ENCODE measurements at regions not wholly inside any gene's neighbourhood (a gene's known extent, or its start where the extent isn't known, plus 50 kb on each side); places are given as distances from the start of the nearest gene placed in this dataset.

- intact Hi-C loops (cut with micrococcal nuclease), result no loop called here
- no CpG with 5 or more reads among the region's 1 CpG for WGBS (ENCODE audit: insufficient coverage)
- H3K9me3 ChIP-seq (ENCODE audit: control extremely low read depth in 1 of 3, control insufficient read depth in 2 of 3, insufficient read depth in 1 of 3, low read length in 2 of 3), result no peaks in the 10 kb centered on the region
- no peak overlapping the region for H3K4me3 ChIP-seq (ENCODE audit: control extremely low read depth in 1 of 5, extremely low read depth in 1 of 5, insufficient read depth in 1 of 5, low read depth in 2 of 5, low read length in 4 of 5)
- H3K27me3 ChIP-seq (replicated peaks in 1 of 4; ENCODE audit: control extremely low read depth in 1 of 4, control insufficient read depth in 3 of 4, insufficient read depth in 4 of 4, low read length in 3 of 4), result no peaks in the 10 kb centered on the region
- Mint-ChIP-seq H3K9me3 (ENCODE audit: insufficient read depth) (no peaks in the 10 kb centered on the region), H3K27me3 (no peaks in the 10 kb centered on the region), H3K4me1 (no peaks in the 10 kb centered on the region), H3K27ac (no peak overlapping the region), H3K4me3 (no peak overlapping the region)
- no peak for ATAC-seq (ENCODE audit: low read depth)
- no peaks in the 10 kb centered on the region for H3K79me2 ChIP-seq (ENCODE audit: control insufficient read depth, insufficient read depth, low read length)
- no peaks in the 10 kb centered on the region for H3K36me3 ChIP-seq (replicated peaks in 1 of 2; ENCODE audit: control extremely low read depth in 1 of 2, control insufficient read depth in 1 of 2, extremely low read depth in 1 of 2, insufficient read depth in 2 of 2, low read length in 1 of 2)
- TF ChIP-seq CTCF (IDR thresholded peaks at IDR 0.05) (no peak), EZH2 (IDR thresholded peaks at IDR 0.05; ENCODE audit: borderline replicate concordance, insufficient read depth, low read depth, low read length, poor library complexity, severe bottlenecking) (no peak)
- ChIA-PET POLR2A (no interaction called here), CTCF (no interaction called here)
- no peak overlapping the region for H3K4me2 ChIP-seq (replicated peaks; ENCODE audit: low read depth, low read length, poor library complexity, severe bottlenecking)
- H4K20me1 ChIP-seq (ENCODE audit: control insufficient read depth, insufficient read depth, low read length, poor library complexity, severe bottlenecking), result no peaks in the 10 kb centered on the region
- DNase-seq, result no peak
- H3K4me1 ChIP-seq (ENCODE audit: control insufficient read depth in 2 of 2, insufficient read depth in 2 of 2, low read length in 2 of 2), result no peaks in the 10 kb centered on the region
- no peak overlapping the region for H3K27ac ChIP-seq (ENCODE audit: low read length in 2 of 2)
- H3K9ac ChIP-seq (ENCODE audit: low read length), result no peak overlapping the region
- no peak overlapping the region for H2AFZ ChIP-seq (ENCODE audit: insufficient read depth, low read depth, low read length, poor library complexity, severe bottlenecking)
Measured at GRCh38 chr4:136751556-136751955, 780.7 kb downstream of the PCDH18 start.

DNA sequence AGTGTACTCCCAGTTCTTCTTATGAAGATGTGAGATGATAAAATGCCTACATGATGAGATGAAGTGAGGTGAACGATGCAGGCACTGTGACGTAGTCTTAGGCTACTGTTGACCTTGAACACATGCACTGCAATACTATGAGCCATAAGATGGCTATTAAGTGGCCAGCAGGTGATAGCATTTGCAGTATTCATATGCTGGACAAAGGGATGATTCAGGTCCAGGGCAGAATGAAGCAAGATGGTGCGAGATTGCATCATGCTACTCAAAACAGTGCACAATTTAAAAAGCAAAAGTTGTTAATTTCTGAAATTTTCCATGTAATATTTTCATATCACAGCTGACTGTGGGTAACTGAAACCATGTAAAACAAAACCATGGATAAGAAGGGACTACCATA lies 781.4 kb downstream of the PCDH18 start:
- ATAC-seq (ENCODE audit: low read depth), result no peak
- no peak for DNase-seq
- WGBS (ENCODE audit: insufficient coverage), result no CpG with 5 or more reads among the region's 3 CpGs
- Mint-ChIP-seq H3K27ac (no peak overlapping the region), H3K4me3 (no peak overlapping the region), H3K4me1 (no peaks in the 10 kb centered on the region), H3K9me3 (ENCODE audit: insufficient read depth) (no peaks in the 10 kb centered on the region), H3K27me3 (no peaks in the 10 kb centered on the region)
- H3K9me3 ChIP-seq (ENCODE audit: control extremely low read depth in 1 of 3, control insufficient read depth in 2 of 3, insufficient read depth in 1 of 3, low read length in 2 of 3), result no peaks in the 10 kb centered on the region
- no peaks in the 10 kb centered on the region for H4K20me1 ChIP-seq (ENCODE audit: control insufficient read depth, insufficient read depth, low read length, poor library complexity, severe bottlenecking)
- H3K4me2 ChIP-seq (replicated peaks; ENCODE audit: low read depth, low read length, poor library complexity, severe bottlenecking), result no peak overlapping the region
- no peaks in the 10 kb centered on the region for H3K36me3 ChIP-seq (replicated peaks in 1 of 2; ENCODE audit: control extremely low read depth in 1 of 2, control insufficient read depth in 1 of 2, extremely low read depth in 1 of 2, insufficient read depth in 2 of 2, low read length in 1 of 2)
- TF ChIP-seq CTCF (IDR thresholded peaks at IDR 0.05) (no peak), EZH2 (IDR thresholded peaks at IDR 0.05; ENCODE audit: borderline replicate concordance, insufficient read depth, low read depth, low read length, poor library complexity, severe bottlenecking) (no peak)
- no peaks in the 10 kb centered on the region for H3K27me3 ChIP-seq (replicated peaks in 1 of 4; ENCODE audit: control extremely low read depth in 1 of 4, control insufficient read depth in 3 of 4, insufficient read depth in 4 of 4, low read length in 3 of 4)
- no peak overlapping the region for H3K4me3 ChIP-seq (ENCODE audit: control extremely low read depth in 1 of 5, extremely low read depth in 1 of 5, insufficient read depth in 1 of 5, low read depth in 2 of 5, low read length in 4 of 5)
- H3K27ac ChIP-seq (ENCODE audit: low read length in 2 of 2), result no peak overlapping the region
- CTCF ChIA-PET, result no interaction called here
- H2AFZ ChIP-seq (ENCODE audit: insufficient read depth, low read depth, low read length, poor library complexity, severe bottlenecking), result no peak overlapping the region
- POLR2A ChIA-PET, result no interaction called here
- intact Hi-C loops (cut with micrococcal nuclease), result no loop called here
- H3K9ac ChIP-seq (ENCODE audit: low read length), result no peak overlapping the region
- H3K79me2 ChIP-seq (ENCODE audit: control insufficient read depth, insufficient read depth, low read length), result no peaks in the 10 kb centered on the region
- H3K4me1 ChIP-seq (ENCODE audit: control insufficient read depth in 2 of 2, insufficient read depth in 2 of 2, low read length in 2 of 2), result no peaks in the 10 kb centered on the region
